Fibroblast of peridontal ligament (primary cell): ENCODE measurements at regions not wholly inside any gene's neighbourhood (a gene's known extent, or its start where the extent isn't known, plus 50 kb on each side); places are given as distances from the start of the nearest gene placed in this dataset.
A peak's percentile ranks its signal among the peaks of the same experiment; 100 is the strongest.
"Not testable (repeated sequence)": the region's sequence is repeated elsewhere in the genome, so short reads cannot be mapped to it uniquely, and the experiment has no call there.

Source experiments
- DNase-seq: peaks from one replicate; pipeline ENCODE4 v3.0.0-alpha.2; 2010; ENCODE audit errors: extremely low read depth

- no peak for DNase-seq
Measured at GRCh38 chr5:144003636-144004035, 166.8 kb downstream of the YIPF5 start.

- DNase-seq, result no peak
Measured at GRCh38 chr5:144004146-144004545, 166.3 kb downstream of the YIPF5 start.

DNA sequence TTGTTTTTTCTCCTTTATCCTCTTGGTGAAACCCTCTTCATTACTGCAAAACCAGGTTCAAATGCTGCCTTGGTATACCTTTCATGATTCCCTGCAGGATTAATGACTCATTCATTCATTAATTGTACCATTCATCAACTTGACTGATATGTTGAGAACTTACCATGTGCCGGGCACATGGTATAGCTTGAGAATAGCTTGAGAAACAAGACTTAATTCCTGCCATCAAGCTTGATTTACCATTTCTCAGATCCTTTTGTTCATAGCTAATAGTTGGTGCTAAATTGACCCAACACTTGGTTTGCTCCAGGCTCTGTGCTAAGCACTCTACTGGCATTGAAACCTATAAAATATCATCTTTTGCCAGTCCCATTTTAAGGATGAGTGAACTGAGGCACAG is 165.7 kb downstream of the YIPF5 start:
- DNase-seq, result no peak

- DNase-seq, result no peak
Measured at GRCh38 chr5:144009116-144009515, 161.3 kb downstream of the YIPF5 start.

DNA sequence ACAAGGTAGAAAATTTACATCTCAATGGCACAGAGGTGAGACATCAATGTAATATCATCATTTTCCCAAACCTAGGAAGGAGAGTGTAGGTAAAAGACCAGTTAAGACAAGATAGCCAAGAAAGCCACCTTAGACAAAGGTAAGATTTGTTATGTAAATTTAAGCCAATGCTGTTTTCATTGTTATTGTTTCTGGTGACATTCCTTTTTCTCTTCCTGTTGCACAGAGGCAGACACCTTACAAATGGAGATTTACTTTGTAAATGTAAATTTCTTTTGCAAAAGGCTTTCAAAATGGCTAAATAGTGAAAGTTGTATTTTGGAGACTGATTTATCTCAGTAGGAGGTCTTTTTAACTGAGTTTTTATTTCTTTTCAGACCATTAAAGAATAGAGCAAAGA is 159.1 kb downstream of the YIPF5 start:
- no peak for DNase-seq

- no peak for DNase-seq
Measured at GRCh38 chr5:144013816-144014215, 156.6 kb downstream of the YIPF5 start.

DNA sequence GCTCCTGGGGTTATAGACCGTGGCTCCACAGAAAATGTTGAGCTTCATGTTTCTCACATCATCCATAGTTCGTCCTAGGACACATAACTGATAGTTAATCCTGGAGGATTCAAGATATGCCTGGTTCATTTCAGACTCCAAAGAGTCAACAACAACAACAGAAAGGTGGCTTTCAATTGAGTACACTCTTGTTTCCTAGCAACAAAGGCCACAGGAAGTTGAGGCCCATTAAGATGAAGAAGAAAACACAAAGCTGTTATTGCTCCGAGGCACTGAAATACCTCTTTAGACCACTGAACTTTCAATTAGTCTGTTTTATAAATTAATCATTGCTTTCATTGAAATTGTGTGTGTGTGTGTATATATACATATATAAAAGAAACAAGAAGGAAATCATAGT is 154.5 kb downstream of the YIPF5 start:
- no peak for DNase-seq

GRCh38 chr5:144017119-144017518 is 153.3 kb downstream of the YIPF5 start:
- DNase-seq, result no peak

GRCh38 chr5:144017631-144018030 is 152.8 kb downstream of the YIPF5 start:
- DNase-seq, result peak; percentile 49

- DNase-seq, result no peak
Measured at GRCh38 chr5:144024090-144024489, 146.4 kb downstream of the YIPF5 start.

GRCh38 chr5:144024545-144024944 is 145.9 kb downstream of the YIPF5 start:
- peak; percentile 50 for DNase-seq

- DNase-seq, result no peak
Measured at GRCh38 chr5:144026286-144026685, 144.2 kb downstream of the YIPF5 start.

DNA sequence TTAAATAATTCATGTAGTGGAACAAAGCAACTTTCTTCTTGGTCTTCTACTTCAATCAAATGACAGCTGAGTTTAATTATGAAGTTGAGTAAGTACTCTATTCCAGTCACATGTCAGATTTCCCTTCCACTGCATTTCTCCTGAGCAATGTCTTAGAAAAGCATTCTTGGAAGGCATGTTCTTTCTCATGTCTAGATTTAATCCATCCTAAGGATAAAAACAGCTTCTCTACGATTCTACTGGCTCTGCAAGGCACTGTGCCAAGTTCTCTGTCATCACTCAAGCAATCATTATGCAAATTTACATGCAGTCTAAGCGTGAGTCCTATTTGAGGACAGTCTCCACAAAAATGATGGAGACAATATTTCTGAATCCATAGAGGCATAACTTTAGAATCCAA is 142.4 kb downstream of the YIPF5 start:
- peak; percentile 93 for DNase-seq

GRCh38 chr5:144028636-144029035 is 141.8 kb downstream of the YIPF5 start:
- DNase-seq, result peak; percentile 89

DNA sequence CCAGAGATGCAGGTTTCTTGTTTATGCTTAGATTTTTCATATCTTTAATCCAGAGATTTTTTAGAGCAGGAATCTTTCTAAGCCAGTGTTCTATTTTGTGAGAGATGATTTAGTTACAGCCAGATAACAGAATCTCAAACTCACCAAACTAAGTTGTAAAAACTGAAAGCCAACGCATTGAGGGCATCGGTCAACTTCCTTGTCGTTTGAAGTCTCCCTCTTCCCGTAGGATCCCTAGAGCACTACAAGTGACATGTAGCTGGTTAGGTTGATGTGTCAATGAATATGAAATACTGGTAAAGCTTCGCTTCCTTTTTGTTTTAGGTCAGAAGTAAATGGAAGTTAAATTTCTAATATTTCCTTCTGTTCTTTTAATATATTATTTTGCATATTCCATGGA is 139.6 kb downstream of the YIPF5 start:
- no peak for DNase-seq

DNA sequence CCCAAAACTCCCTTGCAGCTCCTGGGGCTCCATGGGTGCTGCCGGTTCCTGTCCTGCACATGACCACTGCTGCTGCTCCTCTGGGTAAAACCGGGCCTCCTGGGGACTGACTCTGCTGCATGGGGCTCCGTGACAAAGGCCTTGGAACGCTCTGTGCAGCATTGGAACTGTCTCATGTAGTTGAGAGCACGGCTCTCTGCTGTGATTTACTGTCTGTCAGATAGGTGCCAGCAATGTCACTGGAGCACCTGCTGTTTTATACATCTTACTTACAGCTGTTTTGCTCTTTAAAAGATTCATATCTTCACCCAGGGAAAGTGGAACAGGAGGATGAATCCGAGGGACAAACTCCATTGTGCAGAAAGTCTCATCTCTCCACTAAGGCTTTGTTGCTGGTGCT is 138.1 kb downstream of the YIPF5 start:
- DNase-seq, result no peak

GRCh38 chr5:144033486-144033885 is 137.0 kb downstream of the YIPF5 start:
- DNase-seq, result no peak

- DNase-seq, result no peak
Measured at GRCh38 chr5:144035046-144035740, 135.3 kb downstream of the YIPF5 start.

- DNase-seq, result peak; percentile 81
Measured at GRCh38 chr5:144036476-144036875, 134.0 kb downstream of the YIPF5 start.

- DNase-seq, result peak; percentile 67
Measured at GRCh38 chr5:144040615-144041305, 129.7 kb downstream of the YIPF5 start.

GRCh38 chr5:144042156-144042555 is 128.3 kb downstream of the YIPF5 start:
- DNase-seq, result no peak

- peak; percentile 45 for DNase-seq
Measured at GRCh38 chr5:144048259-144048856, 122.1 kb downstream of the YIPF5 start.

- DNase-seq, result not testable (repeated sequence)
Measured at GRCh38 chr5:144055391-144055790, 115.1 kb downstream of the YIPF5 start.
